H1 (cell line): ENCODE measurements at regions not wholly inside any gene's neighbourhood (a gene's known extent, or its start where the extent isn't known, plus 50 kb on each side); places are given as distances from the start of the nearest gene placed in this dataset.

ENCODE experiments used
- CTCF ChIA-PET: fragments of 300-600 bp; sonication (Branson Sonifier 250); formaldehyde crosslinking; loops from one replicate; lab custom pipeline; 2021; ENCODE audit not compliant: partially characterized antibody; lab: Charles Lee
- POLR2A ChIA-PET: fragments of 300-600 bp; sonication (Branson Sonifier 250); formaldehyde crosslinking; loops from one replicate; lab custom pipeline; 2021; ENCODE audit warnings: inconsistent platforms; ENCODE audit not compliant: partially characterized antibody; lab: Charles Lee
- DNase-seq, 2 experiments: peaks; one replicate each; pipeline versions ENCODE4 v3.0.0 to v3.0.0-alpha.2; 2010 to 2022; ENCODE audit warnings: low spot score in 2 of 2, low read depth in 1 of 2, mixed read lengths in 1 of 2
- FAIRE-seq: peaks from 2 replicates; lab custom pipeline; 2011; peaks lifted over from hg19 to GRCh38; lab: Jason Lieb, UNC
- H2AFZ ChIP-seq: 2 replicates; pipeline ENCODE4 v1.8.1; 2012; ENCODE audit warnings: low read length, inconsistent platforms
- H2AK5ac ChIP-seq: 2 replicates; pipeline ENCODE4 v1.6.1; 2013; ENCODE audit warnings: low read depth, low read length
- H2BK120ac ChIP-seq: replicated peaks from 2 replicates; pipeline ENCODE3; 2013; ENCODE audit warnings: low read depth, low read length, inconsistent platforms
- H2BK12ac ChIP-seq: 2 replicates; pipeline ENCODE4 v1.6.1; 2013; ENCODE audit warnings: low read depth, low read length
- H2BK15ac ChIP-seq: 2 replicates; pipeline ENCODE4 v1.6.1; 2013; ENCODE audit warnings: low read length
- H2BK20ac ChIP-seq: 2 replicates; pipeline ENCODE4 v1.6.1; 2013; ENCODE audit warnings: low read length
- H2BK5ac ChIP-seq: 2 replicates; pipeline ENCODE4 v1.6.1; 2013; ENCODE audit warnings: low read depth, low read length
- H3K14ac ChIP-seq: 2 replicates; pipeline ENCODE4 v1.6.1; 2013; ENCODE audit warnings: inconsistent platforms; ENCODE audit not compliant: insufficient read length
- H3K18ac ChIP-seq: 2 replicates; pipeline ENCODE4 v1.6.1; 2013; ENCODE audit warnings: low read length; ENCODE audit errors: extremely low read depth
- H3K23ac ChIP-seq: 2 replicates; pipeline ENCODE4 v1.6.1; 2013; ENCODE audit warnings: inconsistent platforms; ENCODE audit not compliant: insufficient read length
- H3K23me2 ChIP-seq: 2 replicates; pipeline ENCODE4 v1.6.1; 2013; ENCODE audit warnings: low read depth, low read length
- H3K27ac ChIP-seq: 2 replicates; pipeline ENCODE4 v1.6.1; 2011; ENCODE audit warnings: low read depth, low read length, inconsistent platforms
- H3K27me3 ChIP-seq, 4 experiments: replicated peaks in 1 of 4; 1 replicate in 1 of 4; 2 replicates in 3 of 4; pipeline versions ENCODE4 v1.6.1 to v1.8.1; 2011 to 2013; ENCODE audit warnings: low read length in 3 of 4, mild to moderate bottlenecking in 3 of 4, inconsistent platforms in 2 of 4, mixed read lengths in 2 of 4, moderate library complexity in 1 of 4; ENCODE audit not compliant: control insufficient read depth in 3 of 4, insufficient read depth in 3 of 4; ENCODE audit errors: extremely low read depth in 1 of 4
- H3K36me3 ChIP-seq, 4 experiments: 2 replicates each; pipeline versions ENCODE4 v1.6.1 to v1.8.1; 2011 to 2013; ENCODE audit warnings: mild to moderate bottlenecking in 4 of 4, low read length in 3 of 4, moderate library complexity in 2 of 4, control low read depth in 1 of 4, inconsistent platforms in 1 of 4; ENCODE audit not compliant: insufficient read depth in 4 of 4, control insufficient read depth in 2 of 4
- H3K4ac ChIP-seq: replicated peaks from 2 replicates; pipeline ENCODE3; 2013; ENCODE audit warnings: low read length, low read depth, mixed read lengths, inconsistent platforms; ENCODE audit not compliant: insufficient read length
- H3K4me1 ChIP-seq, 4 experiments: replicated peaks in 1 of 4; 1 replicate in 1 of 4; 2 replicates in 3 of 4; pipeline versions ENCODE4 v1.6.1 to v1.8.1; 2011 to 2013; ENCODE audit warnings: low read length in 3 of 4, inconsistent platforms in 2 of 4, mixed read lengths in 1 of 4; ENCODE audit not compliant: insufficient read depth in 4 of 4, control insufficient read depth in 3 of 4
- H3K4me2 ChIP-seq, 2 experiments: 2 replicates each; pipeline versions ENCODE4 v1.6.1 to v1.8.1; 2011 to 2013; ENCODE audit warnings: low read depth in 2 of 2, low read length in 2 of 2, control low read depth in 1 of 2, inconsistent platforms in 1 of 2, mild to moderate bottlenecking in 1 of 2; ENCODE audit not compliant: insufficient read depth in 1 of 2
- H3K4me3 ChIP-seq, 4 experiments: fragments of 200-600, 300-600 bp in 1 of 4; sonication (generic), shearing (Covaris generic), sonication (Bioruptor Twin) in 1 of 4; 2 replicates each; pipeline versions ENCODE4 v1.5.1 to v1.8.1; 2011 to 2016; ENCODE audit warnings: low read length in 4 of 4, low read depth in 3 of 4, control low read depth in 2 of 4, inconsistent platforms in 2 of 4, mild to moderate bottlenecking in 2 of 4, mixed read lengths in 1 of 4, moderate library complexity in 1 of 4; ENCODE audit not compliant: insufficient read depth in 2 of 4; ENCODE audit errors: extremely low read depth in 1 of 4
- H3K56ac ChIP-seq: replicated peaks from 2 replicates; pipeline ENCODE3; 2013; ENCODE audit warnings: low read depth, mild to moderate bottlenecking, mixed read lengths, low read length, inconsistent platforms; ENCODE audit not compliant: insufficient read length
- H3K79me1 ChIP-seq: 2 replicates; pipeline ENCODE4 v1.6.1; 2013; ENCODE audit warnings: low read depth, low read length, control low read depth
- H3K79me2 ChIP-seq, 2 experiments: 2 replicates each; pipeline versions ENCODE4 v1.6.1 to v1.8.1; 2012 to 2013; ENCODE audit warnings: low read length in 2 of 2, mild to moderate bottlenecking in 2 of 2, inconsistent platforms in 1 of 2; ENCODE audit not compliant: insufficient read depth in 2 of 2, control insufficient read depth in 1 of 2
- H3K9ac ChIP-seq, 4 experiments: replicated peaks in 1 of 4; 1 replicate in 1 of 4; 2 replicates in 3 of 4; pipeline versions ENCODE4 v1.6.1 to v1.8.1; 2011 to 2013; ENCODE audit warnings: low read depth in 3 of 4, low read length in 3 of 4, control low read depth in 2 of 4, mild to moderate bottlenecking in 2 of 4, moderate library complexity in 2 of 4, inconsistent platforms in 1 of 4; ENCODE audit errors: extremely low read depth in 1 of 4
- H3K9me3 ChIP-seq, 2 experiments: 2 replicates each; pipeline versions ENCODE4 v1.6.1 to v1.8.1; 2012 to 2013; ENCODE audit warnings: mild to moderate bottlenecking in 2 of 2, moderate library complexity in 2 of 2, control low read depth in 1 of 2, inconsistent platforms in 1 of 2, low read depth in 1 of 2, low read length in 1 of 2, mixed read lengths in 1 of 2; ENCODE audit not compliant: insufficient read depth in 2 of 2
- H4K20me1 ChIP-seq, 2 experiments: replicated peaks in 1 of 2; 2 replicates each; pipeline versions ENCODE3 to v1.8.1; 2011 to 2013; ENCODE audit warnings: inconsistent platforms in 2 of 2, low read length in 2 of 2, mild to moderate bottlenecking in 1 of 2; ENCODE audit not compliant: insufficient read depth in 2 of 2, control insufficient read depth in 1 of 2
- H4K5ac ChIP-seq: 2 replicates; pipeline ENCODE4 v1.6.1; 2013; ENCODE audit warnings: low read length, low read depth, mixed read lengths, inconsistent platforms; ENCODE audit not compliant: insufficient read length
- H4K8ac ChIP-seq: 2 replicates; pipeline ENCODE4 v1.8.0; 2013; ENCODE audit warnings: mild to moderate bottlenecking, moderate library complexity, low read length, inconsistent platforms; ENCODE audit not compliant: insufficient read depth; ENCODE audit errors: extremely low read depth
- H4K91ac ChIP-seq: replicated peaks from 2 replicates; pipeline ENCODE3; 2013; ENCODE audit warnings: low read length, mixed read lengths, inconsistent platforms; ENCODE audit not compliant: insufficient read length
- CTCF ChIP-seq, 3 experiments: IDR thresholded peaks; 1 replicate in 2 of 3; 2 replicates in 1 of 3; pipeline versions ENCODE4 v1.5.1 to v1.6.1; 2011; ENCODE audit warnings: low read length in 3 of 3, mild to moderate bottlenecking in 3 of 3, inconsistent platforms in 2 of 3, low read depth in 1 of 3, moderate library complexity in 1 of 3; ENCODE audit not compliant: insufficient read depth in 1 of 3; ENCODE audit errors: control extremely low read depth in 1 of 3
- EP300 ChIP-seq, 2 experiments: IDR thresholded peaks; 1 replicate in 1 of 2; 2 replicates in 1 of 2; pipeline ENCODE4 v1.6.1; 2011 to 2012; ENCODE audit warnings: low read depth in 2 of 2, low read length in 2 of 2, mild to moderate bottlenecking in 2 of 2, borderline replicate concordance in 1 of 2, inconsistent platforms in 1 of 2, moderate library complexity in 1 of 2
- POU5F1 ChIP-seq: IDR thresholded peaks from 2 replicates; pipeline ENCODE4 v1.6.1; 2011; ENCODE audit warnings: low read depth, mild to moderate bottlenecking, low read length, moderate library complexity
- RAD21 ChIP-seq, 2 experiments: IDR thresholded peaks in 1 of 2; conservative IDR thresholded peaks in 1 of 2; 2 replicates each; pipeline ENCODE4 v1.6.1; 2011; ENCODE audit warnings: low read depth in 2 of 2, low read length in 2 of 2, improper control_type of control experiment in 1 of 2, inconsistent platforms in 1 of 2, mild to moderate bottlenecking in 1 of 2, moderate library complexity in 1 of 2
- WGBS, 2 experiments: shearing (Covaris generic) in 1 of 2; methylation state at CpG; one replicate each; pipeline versions ENCODE4 v1.1.6 to v1.1.7; 2013 to 2015; ENCODE audit warnings: low lambda C conversion rate in 2 of 2, mixed read lengths in 2 of 2, inconsistent platforms in 1 of 2, low coverage in 1 of 2, missing lambda C conversion rate in 1 of 2; ENCODE audit not compliant: insufficient replicate concordance in 2 of 2, insufficient coverage in 1 of 2, insufficient read length in 1 of 2; ENCODE audit errors: extremely low coverage in 1 of 2, missing lambda C conversion rate in 1 of 2; 5-methylcytosine and 5-hydroxymethylcytosine counted together

GRCh38 chr10:42690449-42691360 is 52.3 kb upstream of the ZNF33B start:
- Histone ChIP-seq H3K4ac (no peak overlapping the region), H4K20me1 (no peaks in the 10 kb centered on the region), H2BK12ac (no peak overlapping the region), H3K27ac (no peak overlapping the region), H3K4me3 (no peak overlapping the region), H2AFZ (no peak overlapping the region), H3K18ac (no peak overlapping the region), H3K14ac (no peak overlapping the region), H2BK20ac (no peak overlapping the region), H2BK5ac (no peak overlapping the region), H4K5ac (no peak overlapping the region), H3K4me2 (no peak overlapping the region), H4K8ac (no peak overlapping the region), H3K9me3 (peaks cover 27 to 46% of the 10 kb centered on the region in 2 experiments; a peak in 3 of 4 replicates), H2AK5ac (no peak overlapping the region), H3K23me2 (no peaks in the 10 kb centered on the region), H3K9ac (no peak overlapping the region), H3K56ac (no peak overlapping the region), H3K4me1 (no peaks in the 10 kb centered on the region), H3K79me2 (no peaks in the 10 kb centered on the region), H3K79me1 (no peaks in the 10 kb centered on the region), H4K91ac (no peak overlapping the region), H3K36me3 (no peaks in the 10 kb centered on the region), H2BK15ac (no peak overlapping the region), H2BK120ac (no peak overlapping the region), H3K27me3 (no peaks in the 10 kb centered on the region), H3K23ac (no peak overlapping the region)
- CTCF ChIA-PET = no interaction called here
- POLR2A ChIA-PET = no interaction called here
- FAIRE-seq (no peak), DNase-seq (no peak)
- 87% methylated on average over 20 of the region's 29 CpGs; no CpG with 5 or more reads in 1 of the 2 experiments for WGBS, 2 experiments
- TF ChIP-seq CTCF (IDR thresholded peaks at IDR 0.05; ENCODE audit: control extremely low read depth in 1 of 3, insufficient read depth in 1 of 3, low read depth in 1 of 3, low read length in 3 of 3) = peak; percentile 2 to 35 (median 33); a peak in 3 of 4 replicates
- TF ChIP-seq POU5F1 = no peak
- TF ChIP-seq RAD21 (IDR thresholded peaks at IDR 0.05 in 1 of 2, conservative IDR thresholded peaks at IDR 0.05 in 1 of 2; ENCODE audit: low read depth in 2 of 2, low read length in 2 of 2) = peak; percentile 19 to 29; a peak in 3 of 4 replicates
- no peak for TF ChIP-seq EP300 (IDR thresholded peaks at IDR 0.05; ENCODE audit: borderline replicate concordance in 1 of 2, low read depth in 2 of 2, low read length in 2 of 2)
